GM03348 (cell line): ENCODE measurements at regions not wholly inside any gene's neighbourhood (a gene's known extent, or its start where the extent isn't known, plus 50 kb on each side); places are given as distances from the start of the nearest gene placed in this dataset.
"Not testable (repeated sequence)": the region's sequence is repeated elsewhere in the genome, so short reads cannot be mapped to it uniquely, and the experiment has no call there.

Experiments
- DNase-seq: peaks from one replicate; pipeline ENCODE4 v3.0.0; 2012; ENCODE audit warnings: low spot score

DNA sequence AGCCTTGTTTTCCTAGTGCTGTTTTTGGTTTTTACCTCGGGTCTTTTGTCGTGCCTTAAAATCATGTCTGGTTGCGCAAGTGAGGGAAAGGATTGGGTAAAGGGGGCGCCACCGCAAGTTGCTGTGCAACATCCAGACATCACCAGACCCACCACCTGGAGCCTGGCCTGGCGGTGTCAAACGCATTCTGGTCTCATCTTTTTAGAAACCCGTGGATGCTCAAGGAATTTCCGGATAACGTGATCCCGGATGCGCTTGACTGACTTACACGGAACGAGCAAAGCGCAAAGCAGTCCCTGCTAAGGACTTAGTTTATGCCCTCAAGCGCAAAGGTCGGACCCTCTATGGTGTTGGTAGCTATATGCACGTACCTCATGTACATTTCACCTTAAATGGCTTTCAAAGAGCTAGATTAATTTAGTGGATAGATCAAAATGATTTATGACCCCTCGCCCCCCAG is 105.2 kb downstream of the OR2B2 start:
- peak; percentile 49 for DNase-seq

DNA sequence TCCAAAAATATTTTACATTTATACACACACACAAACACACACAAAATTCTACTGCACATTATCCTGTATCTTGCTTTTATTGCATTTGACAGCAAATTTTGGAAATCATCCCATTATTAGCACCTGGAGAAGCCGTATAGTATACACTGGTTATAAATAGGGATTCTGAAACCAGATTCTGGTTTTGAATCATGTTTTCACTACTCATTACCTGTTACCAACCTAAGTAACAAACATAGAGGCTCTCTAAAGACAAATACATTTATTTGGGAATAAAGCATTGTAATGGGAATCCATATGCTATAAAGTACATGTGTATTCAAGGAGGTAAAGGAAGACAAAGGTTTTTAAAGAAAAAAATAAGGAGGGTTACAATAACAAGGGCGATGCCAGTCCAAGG is 106.8 kb downstream of the OR2B2 start:
- DNase-seq, result no peak

DNA sequence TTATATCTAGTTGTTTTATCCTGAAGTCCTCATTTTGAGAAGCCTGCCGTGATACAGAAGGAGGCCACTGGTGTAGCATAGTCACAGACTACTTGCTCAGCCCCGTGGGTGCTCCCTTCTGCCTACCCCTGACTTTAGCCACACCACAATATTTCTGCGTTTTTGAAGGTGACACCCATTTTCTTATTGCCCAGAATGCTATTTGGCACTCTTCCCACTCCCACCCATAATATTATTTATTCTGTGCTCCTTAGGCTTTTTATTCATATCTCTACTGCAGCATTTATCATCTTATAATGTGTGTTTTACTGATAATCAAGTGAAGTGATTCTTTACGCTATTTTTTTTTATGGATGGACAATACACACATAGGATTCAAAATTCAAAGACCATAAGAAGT is 107.3 kb downstream of the OR2B2 start:
- DNase-seq, result no peak

DNA sequence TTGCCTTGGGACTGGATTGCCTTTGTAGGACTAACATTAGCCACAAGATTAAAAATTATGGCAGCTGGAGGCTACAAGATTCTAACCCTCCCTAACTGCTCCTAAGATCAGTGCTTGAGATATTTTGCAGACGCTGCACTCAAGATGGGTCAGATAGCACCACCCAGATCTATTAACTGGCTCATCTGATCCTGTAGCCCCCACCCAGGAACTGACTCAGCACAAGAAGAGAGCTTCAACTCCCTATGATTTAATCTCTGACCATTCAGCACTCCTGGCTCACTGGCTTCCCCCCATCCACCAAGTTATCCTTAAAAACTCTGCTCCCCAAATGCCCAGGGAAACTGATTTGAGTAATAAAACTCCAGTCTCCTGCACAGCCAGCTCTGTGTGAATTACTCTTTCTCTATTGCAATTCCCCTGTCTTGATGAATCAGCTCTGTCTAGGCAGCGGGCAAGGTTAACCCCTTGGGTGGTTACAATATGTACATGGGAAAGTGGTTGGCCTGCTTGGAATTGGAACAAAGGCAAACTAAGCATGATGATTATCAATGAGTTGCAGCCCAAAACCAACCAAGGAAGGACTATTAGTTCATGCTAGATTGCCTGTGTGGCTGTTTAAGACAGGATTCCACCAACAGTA is 111.3 kb downstream of the OR2B2 start:
- no peak for DNase-seq

DNA sequence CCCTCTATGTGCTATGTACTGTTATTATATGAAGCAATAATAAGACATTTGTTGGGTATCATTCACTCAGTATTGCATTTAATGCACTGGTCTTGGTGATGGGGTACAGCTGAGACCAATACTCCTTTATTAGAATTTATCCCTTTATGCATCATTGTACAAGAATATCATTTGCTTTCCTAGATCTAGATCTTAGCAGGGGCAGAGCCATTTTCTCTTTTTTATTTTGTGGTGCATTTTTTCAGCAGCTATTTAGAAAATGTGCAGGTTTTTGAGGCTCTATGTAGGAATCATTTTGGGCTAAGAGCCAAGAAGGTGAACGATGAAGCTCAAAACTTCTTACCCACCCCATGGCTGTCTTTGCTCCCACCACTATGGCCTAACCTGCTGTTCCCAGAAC is 114.2 kb downstream of the OR2B2 start:
- DNase-seq, result no peak

DNA sequence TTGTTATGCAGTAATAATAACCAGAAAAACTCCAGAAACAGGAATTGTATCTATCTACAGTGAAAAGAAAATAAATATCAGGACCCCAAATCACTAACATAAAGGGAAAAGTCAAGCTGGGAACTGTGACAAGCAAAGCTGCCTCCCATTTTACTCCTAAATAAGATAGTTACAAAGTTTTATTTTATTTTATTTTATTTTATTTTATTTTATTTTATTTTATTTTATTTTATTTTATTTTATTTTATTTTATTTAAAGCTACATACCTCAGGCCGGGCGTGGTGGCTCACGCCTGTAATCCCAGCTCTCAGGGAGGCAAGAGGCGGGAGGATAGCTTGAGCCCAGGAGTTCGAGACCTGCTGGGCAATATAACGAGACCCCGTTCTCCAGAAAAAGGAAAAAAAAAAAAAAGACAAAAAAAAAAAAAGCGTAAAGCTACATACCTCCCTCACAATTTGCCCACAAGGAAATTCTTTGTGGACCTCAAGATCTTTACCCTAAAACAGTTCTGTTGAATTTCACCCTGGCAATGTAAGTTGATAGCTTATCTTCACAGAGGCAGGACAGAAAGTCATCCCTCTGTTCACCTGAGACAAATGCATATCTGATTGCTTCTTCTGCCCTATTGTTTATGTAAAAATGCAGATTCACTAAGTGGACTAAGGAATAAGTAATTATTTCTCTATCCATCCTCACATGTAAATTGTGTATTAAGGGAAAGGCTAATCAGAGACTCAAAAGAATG is 115.3 kb downstream of the OR2B2 start:
- not testable (repeated sequence) for DNase-seq

DNA sequence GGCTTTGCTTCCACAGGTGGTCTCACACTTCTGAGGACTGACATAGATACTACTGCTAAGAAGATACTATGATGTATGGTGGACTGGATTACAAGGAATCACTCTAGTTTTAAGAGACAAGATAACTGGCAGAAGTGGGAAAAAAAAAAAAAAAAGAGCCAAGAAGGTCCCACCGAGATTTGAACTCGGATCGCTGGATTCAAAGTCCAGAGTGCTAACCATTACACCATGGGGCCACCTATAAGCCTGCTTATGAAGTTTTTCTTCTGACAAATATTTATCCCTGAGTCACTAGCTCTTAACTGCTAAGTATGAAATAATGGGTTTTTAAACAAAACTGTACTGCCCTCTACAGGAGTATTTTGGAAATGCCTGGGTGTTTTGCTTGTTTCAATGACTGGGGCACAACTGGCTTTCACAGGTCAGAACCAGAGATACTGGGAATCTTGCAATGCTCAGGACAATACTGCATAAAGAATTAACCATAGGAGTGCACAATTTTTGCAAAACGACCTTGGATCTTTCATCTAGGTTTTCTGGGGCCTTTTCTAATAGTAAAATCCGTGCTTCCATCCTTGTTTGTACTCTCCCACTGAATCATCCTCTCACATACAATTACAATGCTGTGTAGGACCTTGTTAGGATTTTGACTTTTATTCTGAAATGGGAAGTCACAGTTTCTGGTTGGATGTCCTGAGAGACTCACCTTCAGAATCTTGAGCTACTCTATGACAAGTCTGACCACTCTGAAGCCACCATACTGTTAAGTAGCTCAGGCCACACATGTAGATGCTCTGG is 116.3 kb downstream of the OR2B2 start:
- peak; percentile 78 for DNase-seq

DNA sequence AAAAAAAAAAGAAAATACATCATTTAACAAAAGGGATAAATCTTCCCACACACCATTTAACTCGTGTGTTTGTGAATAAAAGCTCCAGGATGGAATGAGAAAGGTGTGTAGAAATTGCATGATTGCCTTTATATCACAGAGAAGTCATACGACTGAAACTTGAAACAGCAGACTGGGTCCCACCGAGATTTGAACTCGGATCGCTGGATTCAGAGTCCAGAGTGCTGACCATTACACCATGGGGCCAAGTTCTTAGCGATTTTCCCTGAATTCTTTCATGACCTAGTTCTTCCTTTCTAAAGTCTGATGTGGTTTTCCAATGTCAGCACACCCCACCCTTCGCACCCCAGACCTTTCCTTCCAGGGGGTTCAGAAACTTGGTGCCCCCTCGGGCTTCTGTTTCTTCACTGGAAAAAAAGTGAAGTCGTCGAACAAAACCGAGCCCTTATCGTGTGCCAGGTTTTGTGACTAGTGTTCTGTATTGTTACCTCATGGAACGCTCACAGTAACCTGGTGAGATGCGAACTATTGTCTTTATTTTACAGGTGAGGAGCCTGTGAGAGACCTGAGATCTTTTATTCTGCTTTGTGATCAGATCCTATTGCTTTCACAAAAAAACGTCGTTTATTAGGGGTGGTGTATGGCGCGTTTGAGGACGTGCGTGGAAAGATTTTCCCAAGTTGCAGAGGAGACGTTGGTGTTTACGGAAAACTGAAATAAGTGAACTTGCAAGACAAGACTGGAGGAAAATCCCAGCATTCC is 120.8 kb downstream of the OR2B2 start:
- peak; percentile 69 for DNase-seq

DNA sequence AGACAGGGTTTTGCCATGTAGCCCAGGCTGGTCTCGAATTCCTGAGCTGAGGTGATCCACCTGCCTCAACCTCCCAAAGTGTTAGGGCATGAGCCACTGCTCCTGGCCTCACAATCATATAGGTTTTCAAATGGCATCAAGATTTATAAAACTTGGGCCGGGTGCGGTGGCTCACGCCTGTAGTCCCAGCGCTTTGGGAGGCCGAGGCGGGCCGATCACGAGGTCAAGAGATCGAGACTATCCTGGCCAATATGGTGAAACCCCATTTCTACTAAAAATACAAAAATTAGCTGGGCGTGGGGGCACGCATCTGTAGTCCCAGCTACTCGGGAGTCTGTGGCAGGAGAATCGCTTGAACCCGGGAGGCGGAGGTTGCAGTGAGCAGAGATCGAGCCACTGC is 123.8 kb downstream of the OR2B2 start:
- DNase-seq, result not testable (repeated sequence)

DNA sequence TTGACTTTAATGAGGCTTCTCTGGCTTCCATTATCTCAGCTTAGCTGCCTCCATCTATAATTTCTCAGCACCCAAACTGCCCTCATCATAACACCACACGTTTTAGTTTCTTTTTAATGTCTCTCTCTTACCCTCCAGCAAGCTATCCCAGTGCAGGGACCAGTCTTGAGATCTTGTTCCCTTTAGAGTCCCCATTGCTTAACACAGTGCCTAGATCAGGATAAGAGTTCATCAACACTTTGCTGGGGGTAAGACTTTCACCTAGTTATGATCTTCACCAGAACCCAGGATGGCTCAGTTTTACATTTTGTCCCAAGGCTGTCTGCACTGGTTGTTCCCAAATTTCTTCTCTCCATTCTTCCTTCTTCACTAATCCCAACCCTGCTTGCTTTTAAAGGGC is 126.1 kb downstream of the OR2B2 start:
- no peak for DNase-seq

DNA sequence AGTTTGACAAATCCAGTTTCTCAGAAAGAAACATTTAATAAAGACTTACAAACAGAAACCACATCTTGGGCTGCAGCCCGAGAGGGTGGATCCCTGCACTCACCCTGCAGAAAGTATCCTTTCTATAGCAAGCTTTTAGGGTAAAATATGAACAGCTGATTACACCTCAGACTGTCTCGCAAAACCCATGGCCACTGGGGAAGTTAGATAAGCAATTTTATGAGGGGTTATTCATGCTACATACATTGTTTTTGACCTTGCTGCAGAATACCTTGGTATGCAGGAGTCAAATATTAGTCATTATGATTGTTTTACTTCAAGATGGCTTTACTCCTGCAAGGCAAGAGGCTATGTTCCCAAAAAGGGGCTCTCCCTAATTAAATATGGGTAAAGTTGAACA is 126.9 kb downstream of the OR2B2 start:
- no peak for DNase-seq

DNA sequence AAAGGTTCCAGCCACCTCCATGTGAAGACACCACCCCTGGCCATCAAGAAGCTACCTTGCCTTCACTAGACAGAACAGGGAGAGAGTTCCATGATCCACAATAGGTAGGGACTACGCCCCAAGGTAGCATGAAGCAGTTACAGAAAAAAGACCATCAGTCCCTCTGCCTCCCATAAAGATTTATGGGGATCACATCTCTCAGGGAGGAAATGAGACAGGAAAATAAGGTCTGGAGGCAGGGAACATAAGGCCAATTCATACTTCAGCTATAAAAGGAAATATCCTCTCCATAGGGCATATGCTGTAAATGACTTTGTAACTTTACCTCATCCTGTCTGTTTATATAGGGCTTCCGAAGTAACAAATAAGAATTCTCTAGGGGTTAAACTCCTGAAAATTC is 129.4 kb downstream of the OR2B2 start:
- no peak for DNase-seq

DNA sequence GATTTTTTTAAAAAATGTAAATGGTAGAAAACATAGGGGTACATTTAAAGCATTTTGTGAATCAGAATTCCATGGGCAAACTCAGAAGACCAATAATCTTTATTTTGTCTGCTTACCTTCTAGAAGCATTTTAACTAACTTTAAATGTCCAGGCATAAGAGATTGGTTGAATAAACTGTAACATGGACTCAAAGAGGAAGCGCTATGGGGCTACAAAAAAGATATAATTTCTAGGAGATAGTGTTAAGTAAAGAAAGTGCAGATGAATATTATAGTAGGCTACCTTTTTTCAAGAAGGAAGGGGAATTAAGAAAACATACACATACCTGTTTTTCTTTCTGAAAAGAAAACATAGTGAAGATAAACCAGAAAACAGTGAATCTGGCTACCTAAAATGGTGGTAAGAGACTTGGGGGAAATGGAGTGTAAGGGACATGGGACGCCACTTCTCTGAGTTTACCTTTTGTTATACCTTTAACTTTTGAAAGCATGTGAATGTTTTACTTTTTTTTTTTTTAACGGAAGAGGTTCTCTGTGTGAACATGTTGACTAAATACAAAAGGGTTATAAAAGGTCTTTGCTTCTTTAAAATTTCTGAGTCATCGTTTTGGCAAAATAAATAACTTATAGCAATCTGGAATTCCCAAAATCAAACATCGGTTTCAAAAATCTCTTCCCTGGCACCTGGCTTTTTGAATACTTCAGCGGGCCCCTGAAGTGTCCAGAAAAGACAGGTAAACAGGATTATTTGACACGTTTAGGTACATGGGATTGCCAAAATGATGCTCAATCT is 133.4 kb downstream of the OR2B2 start:
- DNase-seq, result no peak

DNA sequence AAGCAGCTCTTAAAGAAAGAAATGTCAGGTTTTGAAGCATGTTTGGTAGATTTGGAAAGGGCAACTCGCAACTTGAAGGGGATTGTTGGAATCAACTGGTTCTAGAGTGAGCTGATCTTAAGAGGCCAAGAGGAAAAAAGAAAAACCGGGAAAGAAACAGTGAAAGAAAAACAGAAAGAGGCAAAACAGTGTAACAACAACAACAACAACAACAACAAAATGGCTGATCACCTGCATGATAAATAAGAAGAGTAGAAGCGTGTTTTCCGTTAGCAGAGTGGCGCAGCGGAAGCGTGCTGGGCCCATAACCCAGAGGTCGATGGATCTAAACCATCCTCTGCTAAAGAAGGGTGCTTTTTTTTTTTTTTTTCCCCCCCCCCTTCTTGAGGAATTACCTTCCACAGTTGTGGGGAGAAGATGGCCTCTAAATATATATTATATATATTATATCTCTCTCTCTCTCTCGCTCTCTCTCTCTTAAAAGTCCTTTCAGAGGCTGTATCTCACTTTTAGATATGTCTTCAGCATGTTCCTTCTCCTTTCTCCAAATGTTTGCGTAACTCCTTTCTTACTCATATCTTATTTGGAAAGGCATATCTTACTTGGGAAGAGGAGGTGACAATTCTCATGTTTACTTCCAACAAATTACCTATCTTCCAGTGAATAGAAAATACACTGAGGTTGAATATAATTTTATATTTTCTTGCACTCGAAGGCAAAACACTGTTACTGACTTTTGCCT is 134.4 kb downstream of the OR2B2 start:
- no peak for DNase-seq

DNA sequence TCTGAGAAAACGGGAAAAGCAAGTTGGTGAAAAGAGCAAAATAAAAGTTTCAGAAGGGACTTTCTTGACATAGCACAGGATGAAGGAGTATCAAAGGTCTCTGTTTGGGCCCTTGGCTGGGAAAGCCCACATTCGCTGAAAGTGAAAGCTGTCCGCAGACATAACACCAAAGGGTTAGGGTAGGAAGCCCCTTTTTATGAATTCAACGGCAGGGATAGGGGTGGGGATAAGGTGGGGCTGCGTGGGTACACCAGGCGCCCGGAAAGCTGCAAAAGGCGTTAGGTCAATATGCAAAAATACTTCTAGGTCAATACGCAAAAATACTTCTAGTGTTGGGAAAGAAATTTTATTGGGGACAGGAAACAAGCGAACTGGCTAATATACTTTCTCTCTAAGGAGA is 135.1 kb downstream of the OR2B2 start:
- no peak for DNase-seq

DNA sequence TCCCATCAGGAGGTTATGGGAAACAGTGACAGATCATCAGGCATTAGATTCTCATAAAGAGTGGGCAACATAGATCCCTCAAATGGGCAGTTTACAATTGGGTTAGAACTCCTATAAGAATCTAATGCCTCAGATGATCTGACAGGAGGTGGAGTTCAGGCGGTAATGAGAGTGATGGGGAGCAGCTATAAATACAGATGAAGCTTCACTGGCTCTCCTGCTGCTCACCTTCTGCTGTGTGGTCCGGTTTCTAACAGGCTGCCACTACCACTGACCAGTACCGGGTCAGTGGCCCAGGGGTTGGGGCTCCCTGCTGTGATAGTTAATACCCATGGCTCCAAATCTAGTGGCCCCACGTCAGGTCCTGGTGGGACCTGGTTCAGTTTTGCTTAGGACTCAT is 135.7 kb downstream of the OR2B2 start:
- DNase-seq, result no peak

DNA sequence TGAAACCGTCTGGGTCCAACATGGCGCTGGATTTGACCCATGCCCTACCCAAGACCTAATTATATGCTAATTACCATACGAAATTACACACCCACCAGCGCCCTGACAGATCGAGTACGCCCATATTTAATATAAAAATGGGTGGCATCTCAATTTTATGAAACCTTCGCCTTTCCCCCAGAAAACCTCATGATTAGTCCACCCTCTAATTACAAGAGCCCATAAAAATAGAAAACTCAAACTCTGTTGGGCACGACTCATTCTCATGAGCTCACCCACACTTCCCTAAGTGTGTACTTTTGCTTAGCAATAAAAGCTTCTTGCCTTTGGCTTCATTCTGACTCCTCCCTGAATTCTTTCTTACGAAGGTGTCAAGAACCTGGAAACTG is 136.4 kb downstream of the OR2B2 start:
- DNase-seq, result no peak

DNA sequence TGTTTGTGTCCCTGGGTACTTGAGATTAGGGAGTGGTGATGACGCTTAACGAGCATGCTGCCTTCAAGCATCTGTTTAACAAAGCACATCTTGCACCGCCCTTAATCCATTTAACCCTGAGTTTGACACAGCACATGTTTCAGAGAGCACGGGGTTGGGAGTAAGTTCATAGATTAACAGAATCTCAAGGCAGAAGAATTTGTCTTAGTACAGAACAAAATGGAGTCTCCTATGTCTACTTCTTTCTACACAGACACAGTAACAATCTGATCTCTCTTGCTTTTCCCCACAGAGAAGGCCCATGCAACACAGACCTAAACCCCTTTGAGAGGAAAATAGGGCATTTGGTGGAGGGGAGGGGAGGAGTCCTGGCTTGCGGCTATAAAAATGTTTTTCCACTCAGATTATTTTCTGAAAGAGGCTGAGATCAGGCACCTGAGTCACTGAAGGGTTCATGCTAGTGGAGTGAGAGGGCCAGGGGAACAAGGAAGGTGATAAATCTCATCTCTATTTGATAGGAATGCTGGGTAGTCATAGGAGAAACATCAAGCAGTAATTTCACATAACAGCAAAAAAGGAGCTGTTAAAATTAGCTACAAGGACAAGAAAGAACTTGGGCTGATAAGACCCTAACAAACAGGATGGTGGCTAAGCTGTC is 136.9 kb downstream of the OR2B2 start:
- DNase-seq, result not testable (repeated sequence)

DNA sequence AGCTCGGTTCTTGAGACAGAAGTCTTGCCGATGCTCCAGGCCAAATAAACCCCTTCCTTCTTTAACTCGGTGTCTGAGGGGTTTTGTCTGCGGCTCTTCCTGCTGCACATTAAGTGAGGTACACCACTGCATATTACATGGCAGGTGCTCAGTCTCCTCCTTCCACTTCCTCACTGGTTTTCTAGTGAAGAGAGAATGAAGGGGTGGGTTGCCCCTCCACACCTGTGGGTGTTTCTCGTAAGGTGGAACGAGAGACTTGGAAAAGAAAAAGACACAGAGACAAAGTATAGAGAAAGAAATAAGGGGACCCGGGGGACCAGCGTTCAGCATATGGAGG is 138.0 kb downstream of the OR2B2 start:
- not testable (repeated sequence) for DNase-seq

DNA sequence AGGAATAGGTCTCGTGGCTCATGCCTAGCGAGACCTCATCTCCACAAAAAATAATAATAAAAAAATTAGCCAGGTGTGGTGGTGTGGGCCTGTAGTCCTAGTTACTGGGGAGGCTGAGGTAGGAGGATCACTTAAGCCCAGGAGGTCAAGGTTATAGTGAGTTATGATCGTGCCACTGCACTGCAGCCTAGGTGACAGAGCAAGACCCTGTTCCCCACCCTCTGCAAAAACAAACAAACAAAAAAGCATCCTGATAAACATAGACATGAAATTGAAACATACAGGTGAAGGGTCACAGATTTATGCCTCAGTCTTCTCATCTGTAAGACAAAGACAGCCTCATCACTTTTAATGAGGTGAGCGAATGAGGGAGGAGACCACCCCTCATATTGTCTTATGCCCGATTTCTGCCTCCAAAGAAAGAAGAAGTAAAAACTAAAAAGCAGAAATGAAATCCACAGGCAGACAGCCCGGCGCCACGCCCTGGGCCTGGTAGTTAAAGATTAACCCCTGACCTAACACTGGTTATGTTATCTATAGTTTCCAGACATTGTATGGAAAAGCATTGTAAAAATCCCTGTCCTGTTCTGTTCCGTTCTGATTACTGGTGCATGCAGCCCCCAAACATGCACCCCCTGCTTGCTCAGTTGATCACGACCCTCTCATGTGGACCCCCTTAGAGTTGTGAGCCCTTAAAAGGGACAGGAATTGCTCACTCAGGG is 138.5 kb downstream of the OR2B2 start:
- not testable (repeated sequence) for DNase-seq
